HG02973 (cell line): ENCODE measurements at regions not wholly inside any gene's neighbourhood (a gene's known extent, or its start where the extent isn't known, plus 50 kb on each side); places are given as distances from the start of the nearest gene placed in this dataset.

Experiments used
- ATAC-seq: cut with Tn5 transposase; IDR thresholded peaks from one replicate; pipeline ENCODE4 v1.9.1; 2021; ENCODE audit warnings: moderate library complexity; ENCODE audit not compliant: unreplicated experiment

DNA sequence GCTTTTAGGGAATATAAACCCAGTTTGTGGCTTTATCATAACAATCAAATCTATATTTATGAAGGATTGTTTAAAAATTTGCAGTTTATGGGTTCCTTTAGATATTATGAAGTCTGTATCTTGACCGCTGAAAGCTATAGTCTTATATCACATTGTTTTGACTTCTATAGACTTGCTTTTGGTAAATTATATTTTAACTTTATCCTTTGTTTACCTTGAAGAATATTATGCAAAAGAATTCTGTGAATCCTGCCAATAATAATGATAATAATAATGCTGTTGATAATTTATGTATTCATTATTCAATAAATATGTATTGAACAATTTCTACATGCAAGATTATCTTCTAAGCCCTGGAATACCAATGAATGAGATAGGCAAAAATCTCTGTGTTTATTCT, 101.9 kb upstream of the MTPN start:
- ATAC-seq = no peak

DNA sequence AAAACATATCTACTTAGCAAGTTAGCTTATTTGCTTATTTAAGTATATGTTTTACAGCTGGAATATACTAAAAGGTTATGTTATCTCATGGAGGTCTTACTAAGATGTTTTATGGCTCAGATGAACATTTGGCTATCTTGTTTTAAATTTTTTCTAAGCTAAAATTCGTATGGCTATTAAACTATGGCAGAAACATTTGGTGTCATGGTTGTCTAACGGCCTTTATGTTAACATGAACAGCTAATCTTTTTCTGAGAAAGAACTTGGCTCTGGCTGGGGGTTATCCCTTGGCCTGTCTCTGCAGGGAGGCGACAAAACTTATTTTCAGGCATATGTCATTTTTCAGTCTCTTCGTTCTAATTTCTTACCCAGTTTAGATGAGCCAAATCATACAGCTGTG, 101.5 kb upstream of the MTPN start:
- no peak for ATAC-seq

DNA sequence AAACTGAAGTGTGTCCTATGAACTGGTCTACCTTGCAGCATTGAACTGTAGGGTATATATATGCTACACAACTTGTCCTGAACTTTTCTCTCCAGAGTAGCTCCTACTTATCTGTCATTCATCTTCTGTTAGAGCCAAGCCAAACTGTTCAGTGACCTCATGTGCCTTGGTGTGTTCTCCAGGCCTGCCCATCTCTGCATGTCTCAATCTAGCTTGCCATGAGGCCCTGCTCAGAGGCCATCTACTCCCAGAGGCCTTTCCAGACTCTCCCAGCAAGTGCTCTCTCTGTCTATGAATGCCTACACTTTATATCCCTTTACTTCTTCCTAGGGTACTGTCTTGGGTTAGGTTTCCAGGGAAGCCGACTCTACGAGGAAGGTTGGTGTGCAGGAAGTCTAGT, 99.8 kb upstream of the MTPN start:
- no peak for ATAC-seq

DNA sequence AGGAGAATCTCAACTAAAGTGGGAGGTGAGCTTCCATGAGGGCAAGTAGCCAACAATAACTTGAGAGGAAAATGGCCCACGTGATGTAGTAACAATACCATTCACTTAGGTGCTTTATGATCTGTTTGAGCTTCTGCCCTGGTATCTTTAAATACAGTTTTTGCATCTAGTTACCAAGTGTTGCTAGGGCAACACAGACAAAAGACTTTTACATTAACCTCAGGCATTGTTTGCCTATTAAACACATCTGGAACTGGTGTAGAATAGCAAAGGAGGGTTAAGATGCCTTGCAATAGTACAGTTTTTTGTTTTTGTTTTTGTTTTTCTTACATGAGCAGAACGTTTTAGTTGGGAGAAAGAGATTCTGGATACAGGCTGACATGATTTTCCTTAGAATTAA, 97.7 kb upstream of the MTPN start:
- ATAC-seq = no peak

DNA sequence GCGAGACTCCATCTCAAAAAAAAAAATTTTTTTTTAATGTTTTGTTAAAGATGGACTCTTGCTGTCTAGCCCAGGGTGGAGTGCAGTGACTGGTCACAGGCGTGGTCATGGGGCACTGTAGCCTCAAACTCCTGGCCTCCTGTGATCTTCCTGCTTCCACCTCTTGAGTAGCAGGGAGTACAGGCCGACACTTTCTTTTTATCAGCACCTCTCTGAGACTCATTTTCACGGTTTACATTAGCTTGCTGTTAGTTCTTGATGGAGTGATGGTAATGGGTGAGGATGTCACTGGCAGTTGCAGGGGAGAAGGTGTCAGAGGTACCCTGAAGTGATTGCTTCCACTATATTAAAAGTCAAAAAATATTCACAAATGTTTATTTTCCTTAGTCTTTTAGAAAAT, 95.3 kb upstream of the MTPN start:
- no peak for ATAC-seq

DNA sequence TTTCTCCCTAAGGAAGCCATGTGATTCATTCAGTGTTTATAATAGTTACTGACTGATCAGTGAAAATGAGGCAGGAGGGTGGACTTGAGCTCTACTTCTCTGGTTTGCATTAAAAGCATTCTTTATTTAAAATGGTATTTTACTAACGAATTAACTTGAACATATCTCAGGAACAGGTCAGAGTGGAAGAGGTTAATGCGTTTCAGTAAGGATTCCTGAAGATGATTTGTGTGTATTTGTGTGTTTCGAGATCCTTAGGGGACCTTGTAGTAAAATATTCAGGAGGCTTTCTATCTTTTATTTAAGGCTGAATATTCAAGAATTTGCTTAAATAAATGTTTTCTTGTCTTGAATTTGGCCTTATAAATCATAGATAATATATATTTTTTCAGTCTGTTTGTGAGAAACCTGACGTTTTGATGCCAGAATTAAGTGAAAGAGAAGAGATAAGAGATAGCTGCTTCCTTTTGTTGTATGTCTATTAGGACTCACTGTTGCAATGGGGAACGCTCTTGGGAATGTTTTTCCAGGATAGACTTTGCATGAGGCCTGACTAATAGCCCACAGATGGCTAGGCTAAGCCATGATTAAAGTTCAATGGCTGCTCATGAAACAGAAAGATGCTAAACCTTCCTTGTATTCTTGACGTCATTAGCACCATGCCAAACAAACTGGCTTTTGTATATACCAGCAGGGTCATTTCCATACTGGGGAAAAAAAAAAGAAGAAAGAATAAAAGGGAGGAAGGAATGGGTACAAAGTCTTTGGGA, 93.8 kb upstream of the MTPN start:
- no peak for ATAC-seq

DNA sequence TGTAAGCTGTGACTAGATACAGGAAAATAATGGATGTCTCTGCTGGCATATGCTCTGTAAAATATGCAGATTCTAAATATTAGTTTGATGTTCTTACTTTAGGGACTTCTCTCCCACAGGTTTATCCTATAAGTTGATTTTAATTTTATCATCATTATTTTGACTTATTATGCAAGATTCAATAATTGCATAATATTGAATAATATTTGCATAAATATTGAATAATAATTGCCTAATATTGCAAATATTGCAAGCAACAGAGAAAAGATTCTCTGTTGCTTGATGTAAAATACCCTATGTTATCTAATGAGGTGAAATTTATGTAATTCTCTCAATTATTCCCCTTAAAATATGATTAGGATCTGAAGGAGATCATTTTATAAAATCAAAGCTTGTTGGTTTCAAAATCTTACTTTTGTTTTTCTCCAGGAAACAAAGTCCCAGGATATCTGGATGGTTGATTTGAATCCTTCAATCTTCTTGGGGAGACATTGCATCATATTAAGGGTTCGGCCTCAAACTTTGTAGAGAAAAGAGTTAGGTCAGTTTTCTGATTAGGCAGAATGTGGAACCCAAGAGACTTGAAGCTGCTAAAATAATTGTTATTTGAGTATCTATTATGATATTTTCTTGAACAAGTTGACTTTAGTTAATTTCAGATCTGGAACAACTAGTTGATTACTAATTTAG, 92.8 kb upstream of the MTPN start:
- no peak for ATAC-seq

DNA sequence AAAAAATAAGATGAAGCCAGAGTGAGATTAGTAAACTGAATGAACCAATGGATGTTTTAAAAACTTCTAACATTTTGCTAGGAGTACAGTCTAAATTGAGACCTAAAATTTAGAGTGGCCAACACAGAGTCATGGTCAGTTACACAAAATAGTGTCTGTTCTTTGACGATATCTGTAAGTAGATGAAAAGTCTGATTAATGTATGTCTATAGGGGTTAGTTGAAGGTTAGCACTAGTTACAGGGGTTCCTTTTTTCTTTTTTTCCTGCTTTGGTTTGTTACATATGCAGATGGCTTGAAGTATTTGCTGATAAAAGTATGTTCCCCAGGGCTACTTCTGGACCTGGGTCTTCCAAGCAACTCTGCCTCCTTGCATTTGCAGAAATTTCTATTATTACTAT, 90.1 kb upstream of the MTPN start:
- no peak for ATAC-seq

DNA sequence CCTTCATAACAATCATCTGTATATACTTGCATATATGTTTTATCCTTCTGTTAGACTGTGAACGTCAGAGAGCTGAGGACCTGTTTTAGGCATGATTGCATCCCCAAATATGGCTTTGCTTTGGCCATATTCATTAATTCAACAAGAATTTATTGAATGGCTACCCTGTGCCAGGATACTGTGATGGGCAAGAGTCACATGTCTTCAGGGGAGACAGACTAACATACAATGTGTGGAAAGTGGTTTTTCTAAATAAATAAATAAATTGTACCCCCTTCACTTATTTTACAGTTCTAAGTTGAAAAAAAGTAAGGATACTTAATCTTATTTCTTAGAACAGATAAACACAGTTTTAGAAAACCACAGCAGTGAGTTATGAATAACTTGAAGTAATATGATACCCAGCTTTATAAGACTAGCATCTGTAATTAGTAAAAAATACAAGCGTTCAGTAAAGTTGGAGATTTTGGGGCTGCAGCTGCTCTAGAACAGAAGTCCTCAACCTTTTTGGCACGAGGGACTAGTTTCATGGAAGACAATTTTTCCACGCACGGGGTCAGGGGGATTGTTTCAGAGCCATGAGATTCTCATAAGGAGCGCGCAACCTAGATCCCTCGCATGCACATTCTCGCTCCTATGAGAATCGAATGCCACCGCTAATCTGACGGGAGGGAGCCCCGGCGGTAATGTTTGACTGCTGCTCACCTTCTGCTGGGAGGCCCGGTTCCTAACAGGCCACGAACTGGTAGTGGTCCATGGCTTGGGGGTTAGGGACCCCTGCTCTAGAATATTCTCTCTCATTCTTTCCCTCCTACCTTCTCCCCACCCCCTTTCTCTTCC, 89.4 kb upstream of the MTPN start:
- ATAC-seq = no peak

DNA sequence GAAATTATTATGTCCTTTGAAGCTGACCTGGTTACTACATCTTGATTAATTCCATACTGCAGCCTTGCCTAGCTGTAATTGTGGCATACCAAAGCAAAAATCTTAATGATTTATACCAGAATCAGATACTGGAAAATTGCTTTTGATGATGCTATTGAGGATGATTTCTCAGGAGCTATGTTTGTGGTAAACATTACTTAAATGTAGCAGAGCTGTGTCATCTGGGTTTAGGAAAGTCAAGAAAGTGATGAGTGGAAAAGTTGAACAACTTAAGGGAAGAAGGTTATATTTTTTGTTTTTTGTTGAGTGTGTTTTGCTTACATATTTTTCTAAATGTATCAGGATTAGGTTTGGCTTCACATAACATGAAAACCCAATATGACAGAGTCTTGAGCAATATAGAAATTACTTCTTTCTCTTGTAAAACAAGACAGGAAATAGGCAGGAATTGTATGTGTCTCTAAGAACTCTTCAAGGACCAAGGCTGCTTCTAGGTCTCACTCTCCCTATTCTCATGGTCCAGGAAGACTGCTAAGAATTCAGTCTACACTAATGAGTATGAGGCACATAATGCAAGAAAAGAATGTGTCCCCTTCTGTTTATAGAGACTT, 87.6 kb upstream of the MTPN start:
- no peak for ATAC-seq

DNA sequence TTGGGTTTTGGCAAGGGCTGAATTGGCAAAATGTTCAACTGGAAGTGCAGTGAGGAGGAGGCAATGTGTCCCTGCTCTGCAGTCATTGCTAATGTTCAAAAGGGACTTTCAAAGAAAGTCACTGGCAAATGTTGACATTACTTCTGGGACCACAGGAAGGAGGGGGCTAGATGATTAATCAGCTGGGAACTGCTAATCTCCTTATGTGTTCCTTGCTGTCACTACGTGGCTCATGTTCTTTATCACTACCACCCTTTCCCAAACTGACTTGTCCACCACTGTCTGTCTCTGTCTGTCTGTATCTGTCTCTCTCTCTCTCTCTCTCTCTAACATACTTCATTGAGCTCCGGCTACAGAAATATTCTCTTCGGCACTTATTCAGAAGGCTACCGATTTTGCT, 86.9 kb upstream of the MTPN start:
- no peak for ATAC-seq

DNA sequence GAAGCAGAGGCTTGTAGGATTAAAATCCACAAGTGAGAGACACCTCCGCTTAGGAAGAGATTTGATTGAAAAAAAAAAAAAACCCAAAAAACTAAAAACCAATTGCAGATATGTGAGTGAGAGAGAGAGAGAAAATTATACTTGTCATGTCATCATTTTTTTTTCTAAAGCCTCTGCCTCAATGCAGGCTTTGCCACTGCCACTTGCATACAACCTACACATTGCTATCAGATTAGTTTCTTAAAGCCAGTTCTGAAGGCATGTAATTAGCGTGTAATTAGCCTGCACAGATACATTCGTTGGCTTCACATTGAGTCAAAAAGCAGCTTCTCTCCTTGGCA, 86.1 kb upstream of the MTPN start:
- ATAC-seq = no peak

DNA sequence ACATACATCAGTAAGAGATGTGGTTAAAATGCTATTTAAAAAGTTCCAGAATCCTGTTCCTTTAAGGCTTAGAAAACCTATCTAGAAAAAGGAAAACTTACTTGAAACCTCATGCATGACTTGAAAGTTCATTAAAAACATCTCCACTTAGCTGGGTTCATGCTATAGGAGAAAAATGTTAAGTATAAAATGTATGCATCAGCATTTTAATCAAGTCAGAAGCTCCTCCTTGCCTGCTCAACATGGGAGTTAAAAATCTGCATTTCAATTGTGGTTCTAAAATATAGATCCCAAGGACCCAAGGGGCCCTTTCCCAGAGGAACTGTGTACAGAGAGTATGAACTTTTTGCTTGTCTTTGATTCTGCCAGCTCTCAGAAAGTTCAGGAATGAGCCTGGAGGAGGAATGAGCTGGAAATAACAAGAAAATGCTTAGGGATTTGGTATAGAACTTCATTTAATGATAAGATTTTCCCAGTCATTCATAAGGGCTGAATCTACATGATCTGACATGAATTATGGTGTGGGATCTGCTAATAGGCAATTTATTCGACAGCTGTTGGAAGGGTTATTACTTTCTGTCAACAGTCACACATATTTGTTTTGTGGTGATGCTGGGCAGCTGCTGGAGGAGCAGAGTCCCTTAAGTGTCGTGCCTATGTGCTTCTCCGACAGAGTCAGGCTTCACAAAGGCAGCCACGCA, 85.6 kb upstream of the MTPN start:
- ATAC-seq = no peak

DNA sequence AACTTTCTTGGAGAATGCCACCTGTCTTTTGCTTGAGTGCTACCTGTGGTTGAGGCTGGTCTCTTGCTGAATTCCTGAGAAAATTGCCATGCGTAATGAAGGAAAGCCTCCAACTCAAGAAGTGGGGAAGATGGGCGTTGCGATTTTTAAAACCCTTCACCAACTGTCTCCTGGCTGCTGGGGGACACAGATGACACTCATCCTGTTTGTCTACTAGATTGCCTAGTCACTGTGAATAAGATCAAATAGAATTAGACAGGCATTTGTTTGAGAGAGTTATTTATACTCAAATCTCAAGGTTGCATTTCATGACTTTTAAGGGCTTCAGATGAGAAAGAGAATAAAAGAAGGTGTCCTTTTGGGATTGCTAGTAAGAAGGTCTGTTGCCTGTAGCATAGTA, 84.3 kb upstream of the MTPN start:
- no peak for ATAC-seq

DNA sequence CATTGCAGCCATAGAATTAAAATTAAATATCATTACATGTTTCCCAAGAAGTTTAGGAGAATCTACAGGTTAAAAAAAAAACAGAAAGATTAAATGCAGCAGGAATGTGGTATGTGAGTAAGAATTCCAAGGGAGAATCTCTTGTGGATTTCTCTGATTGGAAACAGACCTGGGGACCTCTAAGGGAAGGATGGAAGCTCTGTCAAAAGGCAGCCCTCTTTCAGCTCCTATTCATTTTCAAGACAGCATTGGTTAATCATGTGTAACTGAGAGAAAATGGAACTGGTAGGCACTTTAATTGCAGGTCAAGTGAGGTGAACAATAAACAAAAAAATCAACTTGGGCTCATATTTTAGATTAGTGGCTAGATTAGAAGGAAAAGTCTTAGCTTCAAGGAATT, 81.4 kb upstream of the MTPN start:
- ATAC-seq = no peak

DNA sequence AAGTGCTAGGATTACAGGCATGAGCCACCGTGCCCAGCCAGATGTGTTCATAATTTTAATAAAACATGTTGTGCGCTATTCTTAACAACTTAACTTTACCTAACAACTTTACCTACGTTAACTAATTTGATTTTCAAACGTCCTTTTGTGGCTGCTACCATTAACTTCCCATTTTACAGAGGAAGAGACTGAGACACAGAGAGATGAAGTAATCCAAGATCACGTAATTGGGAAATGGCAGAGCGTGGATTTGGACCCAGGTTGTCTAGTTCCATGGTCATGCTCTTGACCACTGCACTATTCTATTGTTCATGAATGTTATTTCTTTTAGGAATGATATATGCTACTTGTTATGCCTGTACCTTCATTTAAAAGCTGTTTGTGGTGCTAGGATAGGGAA, 80.3 kb upstream of the MTPN start:
- ATAC-seq = no peak

DNA sequence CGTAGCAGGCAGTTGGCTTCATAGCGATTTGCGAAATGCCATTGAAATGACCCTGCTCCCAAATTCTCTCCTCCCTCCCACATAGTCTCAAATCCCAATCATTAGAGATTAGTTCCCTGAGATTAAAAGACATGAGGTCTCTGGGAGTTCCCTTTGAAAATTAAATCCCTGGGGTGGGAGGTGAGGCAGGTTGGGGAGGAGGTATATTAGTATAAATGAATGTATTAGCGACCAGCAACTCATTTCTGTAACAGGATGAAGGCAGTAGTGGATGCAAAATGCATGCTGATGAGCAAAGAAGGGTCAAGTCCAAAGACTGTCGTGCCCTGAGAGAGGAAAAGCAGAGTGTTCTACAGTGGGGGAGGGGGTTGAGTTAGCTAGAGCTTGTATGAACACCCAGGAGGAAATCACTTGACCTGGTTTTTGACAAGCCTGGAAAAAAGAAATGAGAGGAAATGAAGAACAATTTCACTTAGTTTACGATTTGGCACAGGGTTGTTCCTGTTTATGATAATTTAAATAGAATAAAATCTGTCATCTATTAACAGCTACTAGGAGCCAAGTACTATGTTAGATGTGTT, 79.6 kb upstream of the MTPN start:
- ATAC-seq = no peak

DNA sequence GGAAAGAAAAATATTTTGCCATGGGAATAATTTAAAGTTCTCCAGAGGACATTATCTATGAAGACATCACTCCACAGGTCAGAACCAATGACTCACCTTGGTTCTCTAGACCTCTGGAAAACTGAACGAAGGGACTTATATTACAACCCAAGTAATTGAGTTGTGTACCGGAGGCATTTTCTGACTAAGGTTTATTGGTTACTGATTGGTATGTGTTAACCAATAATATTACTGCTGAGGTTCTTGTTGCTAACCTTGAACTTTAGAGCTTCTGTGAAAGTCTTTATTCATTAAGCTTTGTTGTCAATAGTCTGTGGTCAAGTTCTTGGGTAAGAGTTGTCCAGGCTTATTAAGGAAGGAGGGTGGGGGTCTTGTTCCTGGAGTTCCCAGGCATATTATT, 78.1 kb upstream of the MTPN start:
- ATAC-seq = no peak

DNA sequence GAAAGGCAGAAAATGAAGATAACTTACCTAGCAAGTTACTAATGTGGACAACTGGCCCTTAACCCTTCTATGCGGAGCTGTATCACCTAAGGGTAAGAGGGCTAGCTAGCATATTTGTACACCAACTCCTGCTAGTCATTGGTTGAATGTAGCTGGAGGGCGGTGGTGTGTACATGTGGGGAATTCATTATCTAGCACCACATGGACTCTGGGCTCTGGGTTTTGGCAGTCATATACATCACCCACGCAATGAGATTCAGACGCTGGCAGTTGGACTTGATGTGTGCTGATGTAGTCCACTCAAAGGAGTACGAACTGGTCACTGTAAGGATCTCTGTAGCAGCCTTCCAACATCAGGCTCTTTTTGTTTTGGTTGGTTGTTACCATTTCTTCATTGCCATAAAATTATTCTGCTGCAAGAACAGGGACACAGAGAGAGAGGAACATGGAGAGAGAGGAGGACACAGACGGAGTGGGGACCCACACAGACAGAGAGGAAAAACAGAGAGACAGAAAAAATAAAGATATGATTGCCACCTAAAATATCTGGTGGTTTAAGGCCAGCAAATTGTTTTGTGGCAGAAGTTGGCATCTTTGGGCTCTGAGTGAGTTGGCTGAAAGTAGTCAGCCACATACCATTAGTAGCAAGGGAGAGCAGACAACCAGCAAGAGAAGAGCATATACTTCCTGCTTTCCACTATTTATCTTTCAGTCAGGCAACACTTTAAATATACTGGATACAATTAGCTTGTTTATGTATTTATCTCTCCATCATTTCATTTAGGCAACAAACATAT, 76.7 kb upstream of the MTPN start:
- no peak for ATAC-seq
